SK-N-SH treated with all-trans-retinoic acid at 6 μM for 48 hours (cell line): ENCODE measurements at regions not wholly inside any gene's neighbourhood (a gene's known extent, or its start where the extent isn't known, plus 50 kb on each side); places are given as distances from the start of the nearest gene placed in this dataset.

Experiments used
- CSDC2 ChIP-seq: fragments of 250-450 bp; sonication (Bioruptor Pico); IDR thresholded peaks from 2 replicates; pipeline ENCODE4 v1.5.0; 2020; ENCODE audit warnings: mild to moderate bottlenecking, moderate library complexity
- GLIS3 ChIP-seq: fragments of 250-450 bp; sonication (Bioruptor Pico); IDR thresholded peaks from 2 replicates; pipeline ENCODE4 v1.5.0; 2020; ENCODE audit warnings: mild to moderate bottlenecking, moderate library complexity
- OSR1 ChIP-seq: fragments of 250-450 bp; sonication (Bioruptor Pico); IDR thresholded peaks from 2 replicates; pipeline ENCODE4 v1.8.0; 2022; ENCODE audit warnings: moderate library complexity, mild to moderate bottlenecking, inconsistent platforms
- PPARA ChIP-seq: fragments of 250-450 bp; sonication (Bioruptor Pico); IDR thresholded peaks from 2 replicates; pipeline ENCODE4 v1.5.0; 2020; ENCODE audit warnings: mild to moderate bottlenecking, borderline replicate concordance
- RARB ChIP-seq: fragments of 250-450 bp; sonication (Bioruptor Pico); IDR thresholded peaks from 2 replicates; pipeline ENCODE4 v1.8.0; 2021; ENCODE audit warnings: mild to moderate bottlenecking, moderate library complexity
- SNAI2 ChIP-seq: fragments of 250-450 bp; sonication (Bioruptor Pico); IDR thresholded peaks from 2 replicates; pipeline ENCODE4 v1.5.0; 2020; ENCODE audit warnings: mild to moderate bottlenecking, moderate library complexity
- ZNF565 ChIP-seq: fragments of 450-650 bp; formaldehyde crosslinking; conservative IDR thresholded peaks from 2 replicates; pipeline ENCODE4 v1.5.0; 2020; ENCODE audit warnings: low read depth, mild to moderate bottlenecking, moderate library complexity
- ZNF8 ChIP-seq: fragments of 450-650 bp; formaldehyde crosslinking; IDR thresholded peaks from 2 replicates; pipeline ENCODE4 v1.5.0; 2020; ENCODE audit warnings: mild to moderate bottlenecking, moderate library complexity
- TF ChIP-seq, protein P1 (sequence below): fragments of 250-450 bp; sonication (Bioruptor Pico); IDR thresholded peaks from 2 replicates; pipeline ENCODE4 v1.5.1; 2021; ENCODE audit warnings: mild to moderate bottlenecking, moderate library complexity
- TF ChIP-seq, protein P2 (sequence below): fragments of 250-450 bp; sonication (Bioruptor Pico); IDR thresholded peaks from 2 replicates; pipeline ENCODE4 v1.5.0; 2020; ENCODE audit warnings: mild to moderate bottlenecking, moderate library complexity

DNA sequence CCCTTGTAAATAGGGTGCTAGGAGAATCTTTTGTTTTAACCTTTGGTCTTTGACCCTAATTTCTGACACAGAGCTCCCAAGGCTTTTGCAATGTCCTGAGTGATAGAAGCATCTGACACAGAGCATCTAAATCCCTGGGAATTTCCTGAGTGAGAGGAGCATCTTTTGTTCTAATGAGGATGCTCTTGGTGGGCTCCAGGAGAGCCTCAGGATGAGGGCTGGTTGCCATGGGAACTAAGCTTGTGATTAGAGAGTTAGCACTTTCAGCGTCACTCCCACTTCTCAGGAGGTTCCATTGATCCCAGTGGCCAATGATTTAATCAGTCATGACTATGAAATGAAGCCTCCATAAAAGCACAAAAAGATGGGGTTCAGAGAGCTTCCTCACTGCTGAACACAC, 264.8 kb downstream of the KIF20B start:
- no peak for TF ChIP-seq GLIS3 (CRISPR knock-in tag)
- no peak for TF ChIP-seq ZNF8 (CRISPR knock-in tag)
- no peak for TF ChIP-seq ZNF565 (CRISPR knock-in tag)
- TF ChIP-seq, protein P1, sequence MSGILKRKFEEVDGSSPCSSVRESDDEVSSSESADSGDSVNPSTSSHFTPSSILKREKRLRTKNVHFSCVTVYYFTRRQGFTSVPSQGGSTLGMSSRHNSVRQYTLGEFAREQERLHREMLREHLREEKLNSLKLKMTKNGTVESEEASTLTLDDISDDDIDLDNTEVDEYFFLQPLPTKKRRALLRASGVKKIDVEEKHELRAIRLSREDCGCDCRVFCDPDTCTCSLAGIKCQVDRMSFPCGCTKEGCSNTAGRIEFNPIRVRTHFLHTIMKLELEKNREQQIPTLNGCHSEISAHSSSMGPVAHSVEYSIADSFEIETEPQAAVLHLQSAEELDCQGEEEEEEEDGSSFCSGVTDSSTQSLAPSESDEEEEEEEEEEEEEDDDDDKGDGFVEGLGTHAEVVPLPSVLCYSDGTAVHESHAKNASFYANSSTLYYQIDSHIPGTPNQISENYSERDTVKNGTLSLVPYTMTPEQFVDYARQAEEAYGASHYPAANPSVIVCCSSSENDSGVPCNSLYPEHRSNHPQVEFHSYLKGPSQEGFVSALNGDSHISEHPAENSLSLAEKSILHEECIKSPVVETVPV (CRISPR knock-in tag): no peak
- TF ChIP-seq PPARA (CRISPR knock-in tag): no peak
- TF ChIP-seq, protein P2, sequence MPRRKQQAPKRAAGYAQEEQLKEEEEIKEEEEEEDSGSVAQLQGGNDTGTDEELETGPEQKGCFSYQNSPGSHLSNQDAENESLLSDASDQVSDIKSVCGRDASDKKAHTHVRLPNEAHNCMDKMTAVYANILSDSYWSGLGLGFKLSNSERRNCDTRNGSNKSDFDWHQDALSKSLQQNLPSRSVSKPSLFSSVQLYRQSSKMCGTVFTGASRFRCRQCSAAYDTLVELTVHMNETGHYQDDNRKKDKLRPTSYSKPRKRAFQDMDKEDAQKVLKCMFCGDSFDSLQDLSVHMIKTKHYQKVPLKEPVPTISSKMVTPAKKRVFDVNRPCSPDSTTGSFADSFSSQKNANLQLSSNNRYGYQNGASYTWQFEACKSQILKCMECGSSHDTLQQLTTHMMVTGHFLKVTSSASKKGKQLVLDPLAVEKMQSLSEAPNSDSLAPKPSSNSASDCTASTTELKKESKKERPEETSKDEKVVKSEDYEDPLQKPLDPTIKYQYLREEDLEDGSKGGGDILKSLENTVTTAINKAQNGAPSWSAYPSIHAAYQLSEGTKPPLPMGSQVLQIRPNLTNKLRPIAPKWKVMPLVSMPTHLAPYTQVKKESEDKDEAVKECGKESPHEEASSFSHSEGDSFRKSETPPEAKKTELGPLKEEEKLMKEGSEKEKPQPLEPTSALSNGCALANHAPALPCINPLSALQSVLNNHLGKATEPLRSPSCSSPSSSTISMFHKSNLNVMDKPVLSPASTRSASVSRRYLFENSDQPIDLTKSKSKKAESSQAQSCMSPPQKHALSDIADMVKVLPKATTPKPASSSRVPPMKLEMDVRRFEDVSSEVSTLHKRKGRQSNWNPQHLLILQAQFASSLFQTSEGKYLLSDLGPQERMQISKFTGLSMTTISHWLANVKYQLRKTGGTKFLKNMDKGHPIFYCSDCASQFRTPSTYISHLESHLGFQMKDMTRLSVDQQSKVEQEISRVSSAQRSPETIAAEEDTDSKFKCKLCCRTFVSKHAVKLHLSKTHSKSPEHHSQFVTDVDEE: no peak
- TF ChIP-seq RARB (CRISPR knock-in tag): no peak
- TF ChIP-seq CSDC2: no peak
- TF ChIP-seq OSR1: no peak
- TF ChIP-seq SNAI2 (CRISPR knock-in tag): no peak
